Keratinocyte (primary cell): ENCODE measurements at regions not wholly inside any gene's neighbourhood (a gene's known extent, or its start where the extent isn't known, plus 50 kb on each side); places are given as distances from the start of the nearest gene placed in this dataset.

Experiments used
- DNase-seq: peaks from one replicate; pipeline ENCODE4 v3.0.0-alpha.2; 2011; ENCODE audit warnings: low read depth, missing footprints, low spot score
- FAIRE-seq: peaks from 2 replicates; lab custom pipeline; 2011; peaks lifted over from hg19 to GRCh38; lab: Jason Lieb, UNC
- H2AFZ ChIP-seq: 2 replicates; pipeline ENCODE4 v1.6.0; 2012; ENCODE audit warnings: low read length, control low read depth, inconsistent platforms; ENCODE audit not compliant: control insufficient read depth
- H3K27ac ChIP-seq: 2 replicates; pipeline ENCODE4 v1.5.1; 2011; ENCODE audit warnings: low read length; ENCODE audit not compliant: control insufficient read depth, insufficient read depth
- H3K27me3 ChIP-seq: 3 replicates; pipeline ENCODE4 v1.6.0; 2011; ENCODE audit warnings: low read length; ENCODE audit not compliant: control insufficient read depth, insufficient read depth; ENCODE audit errors: extremely low read depth
- H3K36me3 ChIP-seq, 2 experiments: 2 replicates in 1 of 2; 3 replicates in 1 of 2; pipeline ENCODE4 v1.5.1; 2011; ENCODE audit warnings: low read length in 2 of 2, mild to moderate bottlenecking in 1 of 2; ENCODE audit not compliant: control insufficient read depth in 2 of 2, insufficient read depth in 2 of 2; ENCODE audit errors: extremely low read depth in 1 of 2
- H3K4me1 ChIP-seq: 3 replicates; pipeline ENCODE4 v1.5.1; 2011; ENCODE audit warnings: low read length; ENCODE audit not compliant: control insufficient read depth, insufficient read depth; ENCODE audit errors: extremely low read depth
- H3K4me2 ChIP-seq: 3 replicates; pipeline ENCODE4 v1.6.0; 2011; ENCODE audit warnings: low read depth, low read length; ENCODE audit not compliant: control insufficient read depth, insufficient read depth; ENCODE audit errors: extremely low read depth
- H3K4me3 ChIP-seq, 3 experiments: fragments of 200-600 bp in 1 of 3; sonication (generic) in 1 of 3; 2 replicates in 2 of 3; 3 replicates in 1 of 3; pipeline ENCODE4 v1.5.1; 2011 to 2016; ENCODE audit warnings: low read length in 3 of 3, mild to moderate bottlenecking in 3 of 3, control low read depth in 2 of 3, inconsistent platforms in 1 of 3, low read depth in 1 of 3, mixed read lengths in 1 of 3, mixed run types in 1 of 3, moderate library complexity in 1 of 3; ENCODE audit not compliant: control insufficient read depth in 2 of 3, insufficient read depth in 2 of 3; ENCODE audit errors: extremely low read depth in 1 of 3
- H3K79me2 ChIP-seq: 2 replicates; pipeline ENCODE4 v1.6.0; 2012; ENCODE audit warnings: low read length; ENCODE audit not compliant: control insufficient read depth, insufficient read depth
- H3K9ac ChIP-seq: 3 replicates; pipeline ENCODE4 v1.6.0; 2011; ENCODE audit warnings: low read length; ENCODE audit not compliant: control insufficient read depth, insufficient read depth; ENCODE audit errors: extremely low read depth
- H3K9me1 ChIP-seq: 3 replicates; pipeline ENCODE4 v1.6.0; 2011; ENCODE audit warnings: low read length; ENCODE audit not compliant: control insufficient read depth, insufficient read depth; ENCODE audit errors: extremely low read depth
- H3K9me3 ChIP-seq: 2 replicates; pipeline ENCODE4 v1.5.1; 2012; ENCODE audit warnings: low read depth, low read length; ENCODE audit not compliant: control insufficient read depth
- H4K20me1 ChIP-seq: 3 replicates; pipeline ENCODE4 v1.6.0; 2011; ENCODE audit warnings: low read length; ENCODE audit not compliant: control insufficient read depth, insufficient read depth; ENCODE audit errors: extremely low read depth
- CTCF ChIP-seq, 3 experiments: IDR thresholded peaks in 1 of 3; conservative IDR thresholded peaks in 1 of 3; optimal IDR thresholded peaks in 1 of 3; 2 replicates in 2 of 3; 3 replicates in 1 of 3; pipeline versions ENCODE3 to v1.5.1; 2011; ENCODE audit warnings: low read length in 3 of 3, mild to moderate bottlenecking in 3 of 3, moderate library complexity in 2 of 3, control low read depth in 1 of 3, inconsistent platforms in 1 of 3; ENCODE audit not compliant: insufficient read depth in 2 of 3; ENCODE audit errors: extremely low read depth in 1 of 3
- EZH2 ChIP-seq: IDR thresholded peaks from one replicate; pipeline ENCODE4 v1.6.1; 2012; ENCODE audit warnings: inconsistent platforms, mild to moderate bottlenecking, low read length, moderate library complexity
- dilution Hi-C: fragments of 300-500 bp; cut with MboI; formaldehyde crosslinking; loops from one replicate; pipeline ENCODE4 v1.7.0; 2020; ENCODE audit warnings: low sequenced_read_pairs; ENCODE audit not compliant: extremely low pct_ligation_motif_present

GRCh38 chr2:118477111-118477862, 370.2 kb downstream of the EN1 start:
- TF ChIP-seq EZH2 = no peak
- H3K79me2 ChIP-seq = no peaks in the 10 kb centered on the region
- H3K27me3 ChIP-seq = no peaks in the 10 kb centered on the region
- H2AFZ ChIP-seq = no peak overlapping the region
- no peak overlapping the region for H3K4me2 ChIP-seq
- H3K36me3 ChIP-seq = no peaks in the 10 kb centered on the region
- FAIRE-seq = no peak
- no peaks in the 10 kb centered on the region for H4K20me1 ChIP-seq
- DNase-seq = no peak
- dilution Hi-C loops = no loop called here
- no peaks in the 10 kb centered on the region for H3K9me1 ChIP-seq
- no peak overlapping the region for H3K27ac ChIP-seq
- H3K9ac ChIP-seq = no peak overlapping the region
- H3K4me3 ChIP-seq = no peak overlapping the region
- no peaks in the 10 kb centered on the region for H3K4me1 ChIP-seq
- no peaks in the 10 kb centered on the region for H3K9me3 ChIP-seq

- H3K79me2 ChIP-seq = no peaks in the 10 kb centered on the region
- no peaks in the 10 kb centered on the region for H3K9me1 ChIP-seq
- no peaks in the 10 kb centered on the region for H3K9me3 ChIP-seq
- no peak overlapping the region for H3K9ac ChIP-seq
- FAIRE-seq (no peak), DNase-seq (no peak)
- H3K4me2 ChIP-seq = no peak overlapping the region
- no peak for TF ChIP-seq CTCF (optimal IDR thresholded peaks at IDR 0.05 in 1 of 3, IDR thresholded peaks at IDR 0.05 in 1 of 3, conservative IDR thresholded peaks at IDR 0.05 in 1 of 3; ENCODE audit: extremely low read depth in 1 of 3, insufficient read depth in 2 of 3, low read length in 3 of 3)
- no peak for TF ChIP-seq EZH2
- H3K36me3 ChIP-seq = no peaks in the 10 kb centered on the region
- H3K27me3 ChIP-seq = no peaks in the 10 kb centered on the region
- no peaks in the 10 kb centered on the region for H4K20me1 ChIP-seq
- H2AFZ ChIP-seq = no peak overlapping the region
- H3K4me3 ChIP-seq = no peak overlapping the region
- peaks cover 2% of the 10 kb centered on the region for H3K4me1 ChIP-seq
- dilution Hi-C loops = no loop called here
- no peak overlapping the region for H3K27ac ChIP-seq
Observed at GRCh38 chr2:118475622-118476205, 371.7 kb downstream of the EN1 start.
